NOMO-1 treated with DMSO at 0.1 percent for 48 hours (cell line): ENCODE measurements at regions not wholly inside any gene's neighbourhood (a gene's known extent, or its start where the extent isn't known, plus 50 kb on each side); places are given as distances from the start of the nearest gene placed in this dataset.
"Not testable (repeated sequence)": the region's sequence is repeated elsewhere in the genome, so short reads cannot be mapped to it uniquely, and the experiment has no call there.

ENCODE experiments used
- DNase-seq: peaks from one replicate; lab custom pipeline; 2025; ENCODE audit not compliant: unreplicated experiment; lab: John Stamatoyannopoulos, UW

DNA sequence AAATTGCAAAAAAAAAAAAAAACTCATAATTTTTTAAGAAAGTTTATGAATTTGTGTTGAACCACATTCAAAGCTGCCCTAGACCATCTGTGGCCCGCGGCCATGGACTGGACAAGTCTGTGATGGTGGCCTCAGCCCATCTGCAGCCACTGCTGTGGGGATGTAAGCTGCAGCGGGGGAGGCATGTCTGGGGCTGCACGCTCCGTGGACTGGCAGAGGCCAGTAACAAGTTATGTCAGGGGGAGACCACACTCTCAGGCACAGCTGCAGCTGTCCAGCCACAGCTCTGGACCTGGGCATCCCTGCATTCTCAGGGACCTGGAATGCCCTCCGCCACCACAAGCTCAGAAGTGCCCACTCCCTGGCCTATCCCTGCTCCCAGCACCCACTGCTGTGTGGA lies 1272.3 kb upstream of the CDH9 start:
- no peak for DNase-seq

DNA sequence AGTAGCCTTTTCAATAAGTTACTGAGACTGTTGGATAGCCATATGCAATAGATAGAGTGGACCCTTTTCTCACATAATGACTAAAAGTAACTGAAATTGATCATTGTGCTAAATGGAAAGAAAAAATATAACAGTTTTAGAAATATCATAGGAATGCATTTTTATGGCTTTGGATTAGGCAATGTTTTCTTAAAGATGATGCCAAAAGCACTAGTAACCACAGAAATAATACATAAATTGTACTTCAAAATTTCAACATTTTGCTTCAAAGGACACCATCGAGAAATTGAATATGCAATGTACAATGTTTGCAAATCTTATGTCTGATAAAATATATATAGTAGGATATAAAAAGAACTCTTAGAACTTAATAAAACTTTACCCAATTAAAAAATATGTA lies 1267.5 kb upstream of the CDH9 start:
- no peak for DNase-seq

DNA sequence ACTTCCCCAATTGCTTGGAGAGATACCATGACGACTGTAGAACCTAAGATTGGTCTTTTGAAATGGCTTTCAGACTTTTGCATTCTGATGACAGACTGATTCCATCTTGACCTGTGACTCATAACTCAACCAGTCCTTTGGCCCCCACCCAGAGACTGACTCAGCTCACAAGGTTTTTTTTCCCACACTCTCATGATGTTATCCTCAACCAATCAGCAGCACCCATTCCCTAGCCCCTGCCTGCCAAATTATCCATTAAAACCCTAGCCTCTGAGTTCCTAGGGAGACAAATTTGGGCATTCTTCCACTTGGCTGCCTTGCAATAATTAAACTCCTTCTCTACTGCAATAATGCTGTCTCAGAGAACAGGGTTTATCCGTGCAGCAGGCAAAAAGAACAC lies 1263.3 kb upstream of the CDH9 start:
- DNase-seq = no peak

DNA sequence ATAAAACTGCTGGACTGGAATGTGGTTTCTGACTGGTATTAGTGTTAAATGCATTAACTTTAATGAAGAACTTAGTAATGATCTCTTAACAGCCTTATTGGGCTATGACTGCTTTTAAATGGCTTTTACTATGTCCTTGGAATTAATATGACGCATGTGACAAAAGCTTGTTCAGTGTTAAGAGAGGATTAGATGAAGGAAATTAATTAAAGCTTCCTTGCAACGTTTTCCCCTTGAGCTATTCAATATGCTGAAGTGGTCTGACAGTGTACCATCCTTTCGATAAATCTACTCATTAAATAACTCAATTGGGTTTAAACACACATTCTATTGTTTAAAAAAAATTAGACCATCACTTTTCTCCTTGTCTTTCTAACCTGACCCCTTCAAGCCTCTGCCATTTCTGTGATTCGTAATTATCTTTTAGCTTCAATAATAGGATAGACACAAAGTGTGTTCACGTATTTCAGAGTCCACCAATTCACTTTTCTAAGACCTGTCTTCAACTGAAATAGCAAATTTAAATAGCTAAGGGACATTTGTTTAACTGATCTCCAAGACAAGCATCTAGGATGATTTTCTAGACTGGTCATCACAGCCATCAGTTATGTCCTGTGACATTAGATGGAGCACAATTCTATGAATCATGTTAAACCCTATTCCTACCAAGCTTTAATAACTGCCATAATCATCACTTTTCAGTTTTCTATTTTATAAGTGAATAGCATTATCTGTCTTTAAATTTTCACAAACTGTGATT lies 1258.0 kb upstream of the CDH9 start:
- no peak for DNase-seq

DNA sequence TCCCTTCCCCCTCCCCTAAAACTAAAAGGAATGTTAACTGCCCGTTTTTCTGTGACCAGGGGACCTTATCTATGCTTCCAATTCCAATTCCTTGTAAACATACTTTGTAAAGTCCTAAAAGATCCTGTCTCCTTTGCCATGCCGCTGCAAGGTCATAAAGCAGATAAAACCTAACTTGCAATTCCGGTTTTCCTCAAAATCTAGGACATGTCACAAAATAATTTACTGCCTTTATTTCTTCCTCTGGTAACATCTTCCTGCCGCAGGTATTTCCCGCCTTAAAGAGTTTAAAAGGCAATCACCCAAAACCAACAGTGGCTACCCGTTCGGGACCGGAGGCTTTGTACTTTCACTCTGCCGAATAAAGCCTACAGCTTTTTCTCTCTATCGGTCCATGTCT lies 1248.6 kb upstream of the CDH9 start:
- not testable (repeated sequence) for DNase-seq

DNA sequence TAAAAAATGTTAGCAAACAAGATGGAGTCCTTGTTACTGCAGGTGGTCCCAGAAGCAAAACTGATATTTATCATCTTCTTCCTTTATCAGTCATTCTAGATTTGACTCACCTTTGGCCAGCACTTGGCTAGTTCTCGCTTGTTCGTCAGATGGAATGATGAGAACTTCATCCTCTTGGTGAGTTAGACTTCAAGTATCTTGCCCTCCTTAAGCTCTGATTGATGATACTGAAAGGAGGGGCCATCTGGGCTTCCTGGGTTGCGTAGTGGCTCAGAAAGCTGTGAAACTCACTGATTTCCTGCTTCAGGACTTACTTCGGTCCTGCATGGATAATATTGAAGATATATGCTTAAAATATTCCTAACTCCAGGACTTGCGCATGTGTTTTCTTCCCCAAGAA lies 1248.2 kb upstream of the CDH9 start:
- DNase-seq = no peak

DNA sequence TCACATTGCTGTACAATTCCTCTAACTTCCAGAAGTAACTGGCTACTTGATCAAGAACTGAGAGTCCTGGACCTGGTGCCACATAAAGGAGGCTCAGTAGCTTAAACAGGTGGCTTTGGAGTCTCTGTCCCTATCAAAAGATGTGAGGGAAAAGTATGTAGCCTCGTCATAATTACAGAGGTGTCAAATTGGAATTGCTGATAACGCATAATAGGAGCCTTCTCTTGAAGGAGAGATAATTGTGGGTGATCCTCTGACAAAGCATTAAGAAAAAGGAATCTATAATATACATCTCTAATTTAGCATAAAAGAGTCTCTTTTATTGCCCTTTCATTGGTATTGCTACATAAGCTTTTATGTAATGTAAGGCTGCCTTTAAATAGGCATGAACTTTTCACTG lies 1246.4 kb upstream of the CDH9 start:
- DNase-seq = no peak

DNA sequence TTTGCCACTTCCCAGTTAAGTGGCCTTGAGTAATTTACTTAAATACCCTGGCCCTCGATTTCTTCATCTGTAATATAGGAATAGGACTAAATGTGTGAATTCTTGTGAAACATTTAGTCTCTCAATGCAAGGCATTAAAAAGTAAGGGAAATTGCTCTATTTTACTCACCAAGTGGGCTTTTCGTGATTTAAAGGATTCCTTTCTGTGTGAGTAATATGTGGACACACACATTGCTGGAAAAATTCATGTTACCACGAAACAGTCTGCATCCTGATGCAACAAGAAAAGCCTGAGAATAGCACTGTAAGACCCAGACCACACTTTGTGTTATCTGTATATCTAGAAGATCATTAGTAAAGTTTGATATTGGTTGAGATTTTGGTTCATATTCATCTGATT lies 1243.0 kb upstream of the CDH9 start:
- no peak for DNase-seq

DNA sequence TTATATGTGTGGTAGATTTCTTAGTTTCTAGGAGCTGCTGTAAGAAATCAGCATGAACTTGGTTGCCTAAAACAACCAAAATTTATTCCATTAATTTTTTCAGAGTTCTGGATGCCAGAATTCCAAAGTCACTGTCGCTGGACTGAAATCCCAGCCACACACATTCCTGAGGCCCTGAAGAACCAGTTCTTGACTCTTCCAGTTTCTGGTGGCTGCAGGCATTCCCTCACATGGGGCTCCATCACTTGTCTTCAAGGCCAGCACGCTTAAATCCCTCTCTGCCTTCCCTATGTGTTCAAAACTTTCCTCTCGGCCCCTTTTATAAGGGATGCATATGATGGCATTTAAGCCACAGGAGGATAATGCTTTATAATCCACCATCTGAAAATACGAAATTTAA lies 1237.5 kb upstream of the CDH9 start:
- no peak for DNase-seq

DNA sequence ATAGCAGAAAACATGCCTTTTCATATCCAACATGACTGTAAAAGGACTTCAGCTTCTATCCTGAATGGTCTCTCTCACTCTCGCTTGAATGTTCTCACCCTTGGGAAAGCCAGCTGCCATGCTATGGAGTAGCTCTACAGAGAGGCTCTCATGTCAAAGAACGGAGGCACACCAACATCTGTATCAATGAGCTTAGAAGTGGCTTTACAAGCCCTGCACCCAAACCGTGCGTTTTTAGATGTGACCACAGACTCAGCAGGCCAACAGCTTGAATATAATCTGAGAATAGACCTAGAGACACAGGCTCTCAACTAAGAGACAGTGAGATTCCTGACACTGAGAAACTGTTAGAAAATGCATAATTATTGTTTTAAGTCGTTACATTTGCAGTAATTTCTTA lies 1231.6 kb upstream of the CDH9 start:
- DNase-seq = no peak

DNA sequence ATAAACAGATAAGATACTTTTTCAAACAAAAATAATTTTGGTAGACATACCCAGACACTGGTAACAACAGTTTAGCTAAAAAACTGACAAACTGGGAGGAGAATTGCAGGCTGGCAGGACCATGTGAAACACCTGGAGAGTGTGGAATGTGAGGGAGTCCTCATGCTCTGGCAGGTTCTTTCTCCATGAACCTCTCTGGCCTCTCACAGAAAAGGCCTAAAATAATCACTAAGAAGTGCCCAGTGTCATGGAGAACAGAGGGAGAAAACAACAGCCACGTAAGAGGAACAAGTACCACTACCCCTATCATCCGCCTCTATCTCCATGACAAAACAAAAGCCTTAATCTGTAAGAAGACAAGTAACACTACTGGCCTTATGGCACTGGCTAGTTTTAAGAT lies 1227.5 kb upstream of the CDH9 start:
- no peak for DNase-seq

DNA sequence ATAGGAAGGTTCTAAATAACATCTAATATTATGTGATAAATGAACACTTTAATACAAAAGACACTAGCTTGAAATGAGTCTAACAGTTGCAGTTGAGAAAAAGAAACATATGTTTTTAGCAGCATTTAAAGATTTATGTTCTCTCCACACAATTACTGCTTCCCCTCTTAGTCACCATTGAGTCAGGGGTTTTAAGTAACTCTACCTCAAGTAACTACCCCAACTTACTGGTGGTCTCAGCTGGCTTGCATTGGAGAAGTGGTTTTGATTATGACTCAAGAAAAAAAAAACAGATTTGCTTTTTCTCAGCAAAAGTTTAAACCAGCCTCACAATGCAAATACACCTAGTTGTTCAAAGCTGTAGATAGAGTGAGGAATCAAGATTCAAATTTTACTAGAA lies 1216.5 kb upstream of the CDH9 start:
- peak; percentile 63 for DNase-seq

DNA sequence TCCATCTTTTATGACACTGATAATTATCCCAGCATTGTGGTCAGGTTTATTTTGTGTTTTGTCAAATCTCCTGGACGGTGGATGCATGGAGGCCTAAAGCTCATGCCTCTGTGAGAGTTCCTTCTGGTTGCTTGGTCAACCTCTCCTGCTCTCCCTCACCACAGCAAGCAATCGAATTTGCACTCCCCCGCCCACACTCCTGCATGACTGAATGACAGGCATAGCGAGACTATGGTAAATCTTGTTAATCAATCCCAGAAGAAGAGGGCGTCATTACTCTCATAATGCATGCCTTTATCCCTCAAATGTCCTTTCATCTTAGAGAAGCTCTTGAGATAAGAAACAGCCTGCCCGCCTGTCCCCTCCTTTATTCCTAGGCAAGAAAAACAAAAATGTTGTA lies 1215.0 kb upstream of the CDH9 start:
- DNase-seq = no peak

DNA sequence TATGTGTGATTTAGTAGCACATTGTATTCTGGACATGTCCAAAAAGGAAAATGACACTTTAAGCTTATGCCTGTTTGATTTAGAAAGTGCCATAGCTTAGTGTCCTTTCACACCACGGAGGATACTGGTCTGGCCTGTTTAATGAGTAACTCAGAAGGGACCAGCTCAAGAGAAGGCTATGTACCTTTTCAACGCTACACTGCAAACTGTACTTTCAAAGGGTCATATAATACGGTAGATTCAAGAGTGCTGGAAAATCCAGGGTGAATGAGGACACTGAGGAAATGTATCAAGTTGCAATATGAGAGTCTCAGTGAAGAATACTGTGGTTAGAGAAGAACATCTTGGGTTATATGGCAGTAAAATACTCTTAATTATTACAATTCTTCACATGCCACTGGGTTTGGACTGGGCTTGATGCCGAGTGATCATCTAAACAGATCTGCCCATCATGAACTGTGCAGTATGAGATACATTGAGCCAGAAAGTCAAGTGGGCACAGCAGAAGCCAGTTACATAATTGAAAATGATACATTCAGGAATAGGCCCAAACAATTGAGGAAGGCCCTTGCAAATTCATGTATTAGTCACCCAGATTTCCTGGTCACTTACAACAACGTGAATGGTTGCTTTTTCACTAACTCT lies 1211.5 kb upstream of the CDH9 start:
- DNase-seq = no peak

DNA sequence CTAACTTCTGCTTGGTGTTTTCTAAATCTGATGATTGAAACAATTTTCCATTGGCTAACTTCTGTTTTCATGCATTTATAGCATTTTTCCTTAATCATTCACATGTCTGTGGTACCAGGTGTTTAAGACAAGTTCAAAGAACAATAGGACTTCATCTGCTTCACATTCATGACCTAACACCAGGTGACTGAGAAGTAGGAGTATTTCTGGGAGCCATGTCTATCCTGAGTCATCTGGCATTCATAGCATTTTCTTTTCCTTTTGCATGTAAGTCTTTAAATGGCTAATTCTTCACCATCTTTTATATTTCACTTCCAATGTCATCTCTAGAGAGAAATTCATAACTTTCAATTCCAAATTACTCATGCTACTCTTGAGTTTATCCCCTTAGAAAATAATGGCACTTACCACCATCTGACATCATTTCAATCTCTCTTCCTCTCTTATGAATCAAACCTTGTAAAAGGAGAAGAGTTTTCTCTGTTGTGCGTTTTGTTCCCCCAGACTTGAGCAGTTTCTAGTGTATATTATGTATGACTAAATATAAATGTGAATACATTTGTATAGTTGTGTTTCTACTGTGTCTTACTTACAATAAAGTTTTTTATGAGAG lies 1196.1 kb upstream of the CDH9 start:
- DNase-seq = no peak

DNA sequence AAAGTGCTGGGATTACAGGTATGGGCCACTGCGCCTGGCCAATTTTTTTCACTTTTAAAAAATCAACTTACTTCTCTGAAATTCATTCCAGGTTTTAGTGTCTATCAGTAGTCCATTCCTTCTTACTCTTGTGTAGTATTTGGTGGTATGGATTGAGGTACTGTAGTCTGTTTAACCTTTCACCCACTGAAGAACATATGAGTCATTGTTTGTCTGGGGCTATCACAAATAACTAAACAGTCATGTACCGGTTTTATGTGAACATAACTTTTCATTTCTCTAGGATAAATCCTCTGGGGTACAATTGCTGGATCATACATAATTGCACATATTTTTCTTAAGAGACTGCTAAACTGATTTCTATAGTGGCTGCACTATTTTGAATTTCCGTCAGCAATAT lies 1188.0 kb upstream of the CDH9 start:
- no peak for DNase-seq

DNA sequence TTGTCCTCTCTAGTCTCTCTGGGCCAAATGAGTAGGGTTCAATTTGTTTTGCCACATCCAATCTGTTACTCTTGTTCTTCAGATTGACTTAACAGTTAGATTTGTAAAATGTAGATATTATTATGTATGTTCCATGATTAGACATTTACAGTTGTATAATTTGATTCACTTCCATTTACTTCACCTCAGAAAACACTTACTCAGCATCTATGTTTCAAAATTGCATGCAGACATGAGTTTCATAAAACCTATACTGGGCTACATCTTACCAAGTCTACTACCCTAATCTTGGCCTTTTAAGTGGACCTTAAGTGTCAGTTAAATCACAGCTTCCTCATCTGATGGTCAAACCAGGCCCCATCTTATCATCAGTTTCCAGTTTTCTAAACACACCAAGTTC lies 1181.2 kb upstream of the CDH9 start:
- DNase-seq = no peak

DNA sequence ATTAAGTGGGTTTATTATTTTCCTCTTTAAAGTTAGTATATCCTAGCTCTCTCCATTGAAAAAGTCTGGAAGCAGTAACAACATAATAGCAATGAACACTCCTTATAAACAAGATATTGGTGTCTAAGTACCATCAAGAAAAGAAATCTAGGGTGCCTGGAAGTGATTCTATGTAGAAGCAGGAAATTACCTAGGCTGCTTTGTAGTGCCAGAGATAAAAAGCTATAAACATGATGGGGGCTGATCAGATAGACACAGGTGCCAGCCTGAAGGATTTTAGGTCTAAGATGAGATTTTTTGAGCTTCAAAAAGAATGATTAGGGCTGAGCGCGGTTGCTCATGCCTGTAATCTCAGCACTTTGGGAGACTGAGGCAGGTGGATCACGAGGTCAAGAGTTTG lies 1179.3 kb upstream of the CDH9 start:
- DNase-seq = no peak

DNA sequence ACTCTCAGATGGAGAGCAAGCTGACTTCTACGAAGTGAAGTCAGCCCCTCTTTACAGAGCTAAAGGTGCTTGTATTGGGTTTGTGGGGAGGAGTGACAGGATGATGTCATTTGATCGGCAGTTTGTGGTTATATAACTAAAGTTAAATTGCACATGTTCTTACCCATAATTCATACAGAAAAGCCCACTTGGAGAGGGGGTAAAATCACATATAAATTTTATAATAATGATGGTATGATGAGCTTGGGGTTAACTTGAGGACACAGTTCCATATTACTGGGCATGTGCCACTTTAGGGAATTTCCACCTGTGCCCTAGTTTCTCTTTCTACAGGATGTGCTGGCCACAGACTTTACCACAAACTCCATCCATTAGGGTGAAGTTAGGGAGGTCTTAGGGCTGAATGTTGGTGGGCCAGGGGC lies 1178.6 kb upstream of the CDH9 start:
- DNase-seq = no peak

DNA sequence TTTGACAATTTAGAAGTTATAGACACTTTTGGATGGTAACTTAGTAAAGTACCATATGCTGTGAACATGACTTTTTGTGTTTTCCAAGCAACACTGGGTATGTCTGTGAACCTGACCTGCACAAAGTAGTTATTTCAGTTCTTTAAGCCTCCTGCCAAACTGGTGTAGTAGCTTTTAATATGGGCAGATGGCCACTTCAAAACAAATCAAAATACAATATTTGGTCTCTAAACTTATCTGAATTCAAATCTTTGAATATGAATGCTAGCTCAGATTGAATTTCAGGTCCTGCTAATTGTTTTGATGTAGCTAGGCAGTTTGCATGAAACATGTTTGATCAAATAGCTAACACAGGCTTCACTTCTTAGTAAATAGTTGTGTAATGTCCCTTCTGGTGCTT lies 1176.7 kb upstream of the CDH9 start:
- DNase-seq = no peak

DNA sequence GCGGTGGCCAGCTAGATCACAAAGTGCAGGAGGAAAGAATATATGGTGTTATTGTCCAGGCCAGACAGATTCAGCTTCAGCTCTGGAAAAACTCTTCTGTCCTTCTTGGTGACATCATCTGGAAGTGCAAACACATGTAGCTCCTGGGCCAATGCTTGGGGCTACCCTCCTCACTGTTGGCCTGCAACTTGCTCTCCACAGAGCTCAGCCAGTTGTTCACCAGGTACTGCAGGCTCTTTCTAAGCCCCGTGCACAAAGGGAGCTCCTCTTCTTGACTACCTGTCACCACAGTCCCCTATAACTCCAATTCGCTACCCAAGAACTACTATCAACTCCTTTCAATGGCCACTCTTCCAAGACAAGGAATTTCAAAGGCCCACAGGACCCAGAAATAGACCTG lies 1175.9 kb upstream of the CDH9 start:
- DNase-seq = no peak

DNA sequence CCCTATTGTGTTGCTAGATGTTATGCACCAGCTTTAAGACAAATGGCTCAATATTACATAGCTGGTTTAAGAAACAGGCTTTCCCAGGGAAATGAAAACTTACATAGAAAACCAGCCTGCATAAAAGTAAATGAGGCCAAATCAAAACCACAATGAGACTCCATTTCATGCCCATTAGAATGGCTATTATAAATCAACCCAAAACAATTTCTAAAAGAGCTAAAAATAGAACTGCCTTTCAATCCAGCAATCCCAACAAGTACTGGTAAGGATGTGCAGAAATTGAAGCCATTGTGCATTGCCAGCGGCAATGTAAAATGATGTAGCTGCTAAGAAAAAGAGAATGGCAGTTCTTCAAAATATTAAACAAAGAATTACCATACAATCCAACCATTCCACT lies 1170.0 kb upstream of the CDH9 start:
- no peak for DNase-seq

DNA sequence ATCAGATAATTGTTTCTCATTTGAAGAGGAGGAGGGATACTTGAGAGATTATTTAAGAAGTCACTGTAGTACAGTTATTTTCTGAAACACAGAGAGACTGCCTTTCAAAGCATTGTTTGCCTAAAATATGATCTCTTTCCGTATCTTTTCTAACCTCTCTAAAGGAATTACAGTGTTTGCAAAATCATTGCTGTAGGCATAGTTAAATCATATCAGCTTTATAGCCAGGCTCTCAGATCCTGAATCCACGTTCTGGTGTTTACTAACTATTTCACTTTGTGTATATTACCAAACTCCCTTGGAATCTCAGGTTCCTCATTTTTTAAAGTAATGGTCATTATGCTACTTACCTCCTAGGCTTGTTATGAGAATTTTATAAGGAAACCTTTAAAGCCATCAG lies 1151.6 kb upstream of the CDH9 start:
- DNase-seq = no peak
